ENCODE measurements at regions not wholly inside any gene's neighbourhood (a gene's known extent, or its start where the extent isn't known, plus 50 kb on each side); places are given as distances from the start of the nearest gene placed in this dataset.

DNA sequence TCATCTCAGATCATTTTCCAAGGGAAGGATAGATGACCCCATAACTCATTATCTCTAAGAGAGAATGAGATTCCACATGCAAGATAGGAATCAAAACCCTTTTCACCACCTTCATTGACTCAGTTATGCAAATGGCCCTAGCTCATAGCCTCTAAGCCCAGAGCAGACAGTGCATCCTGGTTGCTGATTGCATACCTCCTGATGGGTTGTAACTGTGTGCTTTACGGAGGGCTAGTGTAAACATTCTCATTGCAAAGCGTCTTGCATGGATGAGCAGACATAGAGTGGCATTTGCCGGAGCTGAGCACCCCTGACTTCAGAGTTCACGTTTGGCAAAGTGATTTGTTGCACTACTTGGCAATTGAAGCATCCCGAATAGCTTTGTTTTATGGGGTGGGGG is 151.0 kb downstream of the VCX3A start:
- Histone ChIP-seq H3K27ac (ENCODE audit: low read depth, low read length) (no peak overlapping the region), H3K36me3 (ENCODE audit: control insufficient read depth, insufficient read depth, low read length) (no peaks in the 10 kb centered on the region), H3K4me1 (ENCODE audit: control insufficient read depth, insufficient read depth, low read length) (peaks cover 9% of the 10 kb centered on the region), H3K9me3 (ENCODE audit: control insufficient read depth, low read length) (no peaks in the 10 kb centered on the region), H3K27me3 (ENCODE audit: control insufficient read depth, insufficient read depth, low read length, poor library complexity, severe bottlenecking) (no peaks in the 10 kb centered on the region), H3K4me3 (ENCODE audit: low read length) (no peak overlapping the region), H3K9ac (ENCODE audit: extremely low read depth, low read length, poor library complexity, severe bottlenecking) (peak overlapping the region; percentile 59)
- TF ChIP-seq, protein P1, sequence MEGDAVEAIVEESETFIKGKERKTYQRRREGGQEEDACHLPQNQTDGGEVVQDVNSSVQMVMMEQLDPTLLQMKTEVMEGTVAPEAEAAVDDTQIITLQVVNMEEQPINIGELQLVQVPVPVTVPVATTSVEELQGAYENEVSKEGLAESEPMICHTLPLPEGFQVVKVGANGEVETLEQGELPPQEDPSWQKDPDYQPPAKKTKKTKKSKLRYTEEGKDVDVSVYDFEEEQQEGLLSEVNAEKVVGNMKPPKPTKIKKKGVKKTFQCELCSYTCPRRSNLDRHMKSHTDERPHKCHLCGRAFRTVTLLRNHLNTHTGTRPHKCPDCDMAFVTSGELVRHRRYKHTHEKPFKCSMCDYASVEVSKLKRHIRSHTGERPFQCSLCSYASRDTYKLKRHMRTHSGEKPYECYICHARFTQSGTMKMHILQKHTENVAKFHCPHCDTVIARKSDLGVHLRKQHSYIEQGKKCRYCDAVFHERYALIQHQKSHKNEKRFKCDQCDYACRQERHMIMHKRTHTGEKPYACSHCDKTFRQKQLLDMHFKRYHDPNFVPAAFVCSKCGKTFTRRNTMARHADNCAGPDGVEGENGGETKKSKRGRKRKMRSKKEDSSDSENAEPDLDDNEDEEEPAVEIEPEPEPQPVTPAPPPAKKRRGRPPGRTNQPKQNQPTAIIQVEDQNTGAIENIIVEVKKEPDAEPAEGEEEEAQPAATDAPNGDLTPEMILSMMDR (conservative IDR thresholded peaks at IDR 0.05): no peak
- WGBS, 2 experiments (ENCODE audit: insufficient coverage in 1 of 2, insufficient read length in 1 of 2): 20% methylated on average over 5 of the region's 5 CpGs; no CpG with 5 or more reads in 1 of the 2 experiments
- H3K27me3 Mint-ChIP-seq (ENCODE audit: insufficient read depth): peaks cover 2% of the 10 kb centered on the region
- H3K27ac Mint-ChIP-seq: peak overlapping the region; percentile 96
- H3K36me3 Mint-ChIP-seq (ENCODE audit: low read depth): no peaks in the 10 kb centered on the region
- DNase-seq: peak; percentile 66
- H3K4me3 Mint-ChIP-seq: peak overlapping the region; percentile 9
- peaks cover 3% of the 10 kb centered on the region for H3K9me3 Mint-ChIP-seq
- H3K4me1 Mint-ChIP-seq: peaks cover 59% of the 10 kb centered on the region

DNA sequence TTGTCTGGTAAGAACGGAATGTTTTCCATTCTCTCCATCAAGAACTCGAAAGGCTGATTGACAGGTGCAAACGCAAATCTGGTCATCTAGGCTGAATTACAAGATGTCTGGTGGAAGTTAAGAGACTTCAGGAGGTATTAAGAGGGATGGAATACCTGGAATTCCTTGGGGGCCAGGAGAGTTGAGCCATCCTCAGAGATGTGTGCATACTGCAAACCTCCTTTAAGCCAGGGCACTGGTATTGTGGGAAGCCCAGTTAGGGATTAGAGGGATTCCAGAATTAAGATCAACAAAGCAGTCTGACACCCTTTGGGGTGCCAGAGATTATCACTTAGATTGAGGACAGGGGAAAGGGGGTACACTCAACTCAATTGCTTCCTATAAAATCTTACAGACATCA is 151.4 kb downstream of the VCX3A start:
- Histone ChIP-seq H3K4me1 (ENCODE audit: control insufficient read depth, insufficient read depth, low read length) (peaks cover 9% of the 10 kb centered on the region), H3K27ac (ENCODE audit: low read depth, low read length) (no peak overlapping the region), H3K36me3 (ENCODE audit: control insufficient read depth, insufficient read depth, low read length) (no peaks in the 10 kb centered on the region), H3K9me3 (ENCODE audit: control insufficient read depth, low read length) (no peaks in the 10 kb centered on the region), H3K9ac (ENCODE audit: extremely low read depth, low read length, poor library complexity, severe bottlenecking) (peak overlapping the region; percentile 59), H3K4me3 (ENCODE audit: low read length) (no peak overlapping the region), H3K27me3 (ENCODE audit: control insufficient read depth, insufficient read depth, low read length, poor library complexity, severe bottlenecking) (no peaks in the 10 kb centered on the region)
- H3K4me3 Mint-ChIP-seq: no peak overlapping the region
- peaks cover 3% of the 10 kb centered on the region for H3K9me3 Mint-ChIP-seq
- WGBS, 2 experiments (ENCODE audit: insufficient coverage in 1 of 2, insufficient read length in 1 of 2): 43 to 60% methylated on average over 1 to 3 of the region's 3 CpGs
- TF ChIP-seq, protein P1 (conservative IDR thresholded peaks at IDR 0.05): no peak
- peaks cover 57% of the 10 kb centered on the region for H3K4me1 Mint-ChIP-seq
- H3K27ac Mint-ChIP-seq: peak overlapping the region; percentile 96
- peak; percentile 59 for DNase-seq
- H3K27me3 Mint-ChIP-seq (ENCODE audit: insufficient read depth): peaks cover 2% of the 10 kb centered on the region
- no peaks in the 10 kb centered on the region for H3K36me3 Mint-ChIP-seq (ENCODE audit: low read depth)

DNA sequence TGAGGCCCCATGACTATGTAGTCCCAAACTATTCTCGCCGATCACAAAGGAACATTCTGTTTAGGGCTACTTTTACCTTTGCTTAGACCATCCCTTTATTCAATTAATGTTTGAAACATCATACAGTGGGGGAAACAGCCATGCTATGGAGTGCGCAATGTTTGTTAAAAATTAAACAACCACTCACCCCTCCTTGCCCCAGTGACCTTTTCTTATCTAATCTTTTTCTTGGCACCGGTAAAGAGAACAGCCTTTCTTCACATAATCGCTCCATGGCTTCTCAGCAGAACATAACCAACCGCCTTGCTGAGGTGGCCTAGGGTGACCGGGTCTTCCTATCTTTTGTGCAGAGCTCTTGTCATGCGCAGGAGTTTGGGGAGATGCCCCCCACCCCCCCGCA is 152.6 kb downstream of the VCX3A start:
- Histone ChIP-seq H3K9ac (ENCODE audit: extremely low read depth, low read length, poor library complexity, severe bottlenecking) (no peak overlapping the region), H3K27ac (ENCODE audit: low read depth, low read length) (no peak overlapping the region), H3K36me3 (ENCODE audit: control insufficient read depth, insufficient read depth, low read length) (no peaks in the 10 kb centered on the region), H3K9me3 (ENCODE audit: control insufficient read depth, low read length) (no peaks in the 10 kb centered on the region), H3K4me1 (ENCODE audit: control insufficient read depth, insufficient read depth, low read length) (peaks cover 9% of the 10 kb centered on the region), H3K27me3 (ENCODE audit: control insufficient read depth, insufficient read depth, low read length, poor library complexity, severe bottlenecking) (no peaks in the 10 kb centered on the region), H3K4me3 (ENCODE audit: low read length) (no peak overlapping the region)
- H3K4me3 Mint-ChIP-seq: no peak overlapping the region
- H3K4me1 Mint-ChIP-seq: peaks cover 48% of the 10 kb centered on the region
- WGBS, 2 experiments (ENCODE audit: insufficient coverage in 1 of 2, insufficient read length in 1 of 2): 90% methylated on average over 7 of the region's 9 CpGs; no CpG with 5 or more reads in 1 of the 2 experiments
- H3K36me3 Mint-ChIP-seq (ENCODE audit: low read depth): no peaks in the 10 kb centered on the region
- H3K27ac Mint-ChIP-seq: peak overlapping the region; percentile 32
- no peak for DNase-seq
- TF ChIP-seq, protein P1 (conservative IDR thresholded peaks at IDR 0.05): no peak
- peaks cover 3% of the 10 kb centered on the region for H3K9me3 Mint-ChIP-seq
- peaks cover 2% of the 10 kb centered on the region for H3K27me3 Mint-ChIP-seq (ENCODE audit: insufficient read depth)

All from endodermal cell (in vitro differentiated cells).